Peyer's patch (tissue), 4 donors: ENCODE measurements at regions not wholly inside any gene's neighbourhood (a gene's known extent, or its start where the extent isn't known, plus 50 kb on each side); places are given as distances from the start of the nearest gene placed in this dataset.

Source experiments
- CTCF ChIP-seq, 6 experiments: fragments of 450-650 bp in 4 of 6; fragments of 200-600 bp in 2 of 6; sonication (generic) in 1 of 6; IDR thresholded peaks; one replicate each; pipeline ENCODE4 v1.5.1; 2017 to 2019; ENCODE audit warnings: antibody characterized with exemption in 6 of 6, mild to moderate bottlenecking in 3 of 6, moderate library complexity in 1 of 6
- POLR2A ChIP-seq, 2 donors: fragments of 450-650 bp; IDR thresholded peaks; one replicate each; pipeline ENCODE4 v1.5.1; 2017; ENCODE audit warnings: antibody characterized with exemption in 2 of 2, mild to moderate bottlenecking in 2 of 2, moderate library complexity in 2 of 2

- no peak for TF ChIP-seq CTCF (IDR thresholded peaks at IDR 0.05)
- no peak for TF ChIP-seq POLR2A (IDR thresholded peaks at IDR 0.05)
Measured at GRCh38 chr3:72082186-72082715, 297.3 kb upstream of the PROK2 start.
